Sigmoid colon (tissue), 4 donors: ENCODE measurements at regions not wholly inside any gene's neighbourhood (a gene's known extent, or its start where the extent isn't known, plus 50 kb on each side); places are given as distances from the start of the nearest gene placed in this dataset.

Source experiments
- CTCF ChIP-seq, 4 experiments: fragments of 450-650 bp in 3 of 4; fragments of 200-600 bp in 1 of 4; IDR thresholded peaks; one replicate each; pipeline ENCODE4 v1.5.1; 2016 to 2019; ENCODE audit warnings: antibody characterized with exemption in 4 of 4, mild to moderate bottlenecking in 3 of 4, moderate library complexity in 2 of 4
- EP300 ChIP-seq, 4 donors: sonication (generic); formaldehyde crosslinking; IDR thresholded peaks; one replicate each; pipeline ENCODE4 v1.6.1; 2017; ENCODE audit warnings: antibody characterized with exemption in 4 of 4
- POLR2AphosphoS5 ChIP-seq, 4 donors: sonication (generic); formaldehyde crosslinking; IDR thresholded peaks; one replicate each; pipeline ENCODE4 v1.6.1; 2017; ENCODE audit warnings: antibody characterized with exemption in 4 of 4

GRCh38 chr2:186031229-186031628 is 292.6 kb downstream of the FSIP2 start:
- no peak for TF ChIP-seq EP300 (IDR thresholded peaks at IDR 0.05)
- no peak for TF ChIP-seq CTCF (IDR thresholded peaks at IDR 0.05)
- TF ChIP-seq POLR2AphosphoS5 (IDR thresholded peaks at IDR 0.05), result no peak
